Stimulated activated CD8-positive, alpha-beta memory T cell treated with anti-CD3 and anti-CD28 coated beads, Interleukin-15, amount 100 ng/mL, for 48 hours (primary cell): ENCODE measurements at regions not wholly inside any gene's neighbourhood (a gene's known extent, or its start where the extent isn't known, plus 50 kb on each side); places are given as distances from the start of the nearest gene placed in this dataset.

Source experiments
- DNase-seq, 2 donors: peaks; one replicate each; pipeline ENCODE4 v3.0.0-alpha.2; 2020; ENCODE audit warnings: low read depth in 2 of 2

DNA sequence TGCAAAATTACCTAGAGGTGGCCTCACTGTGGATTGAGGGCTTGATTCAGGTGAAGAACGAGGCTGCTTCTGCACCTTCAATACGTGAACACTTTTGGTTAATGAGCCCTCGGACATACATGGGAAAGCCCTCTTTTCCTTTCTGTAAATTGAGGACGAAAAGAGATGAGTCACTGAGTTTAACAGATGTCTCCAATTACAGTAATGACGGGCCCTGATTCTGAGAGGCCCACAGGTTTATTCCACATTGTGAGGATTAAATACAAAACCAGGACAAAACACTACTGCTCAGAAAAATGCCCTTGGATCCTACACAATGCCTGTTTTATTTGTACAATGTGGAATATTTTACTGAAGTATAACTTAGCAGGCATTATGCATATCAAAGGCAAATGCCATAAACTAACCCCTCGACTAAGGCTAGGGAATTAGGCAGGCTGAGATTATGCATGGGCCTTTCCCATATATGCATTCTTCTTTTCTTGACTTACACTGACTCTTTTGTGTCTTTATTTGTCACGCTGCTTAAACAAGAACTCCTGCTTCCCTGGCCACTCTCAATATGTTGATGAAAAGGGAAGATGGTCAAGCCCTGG, 819.9 kb downstream of the OLFM4 start:
- no peak for DNase-seq

DNA sequence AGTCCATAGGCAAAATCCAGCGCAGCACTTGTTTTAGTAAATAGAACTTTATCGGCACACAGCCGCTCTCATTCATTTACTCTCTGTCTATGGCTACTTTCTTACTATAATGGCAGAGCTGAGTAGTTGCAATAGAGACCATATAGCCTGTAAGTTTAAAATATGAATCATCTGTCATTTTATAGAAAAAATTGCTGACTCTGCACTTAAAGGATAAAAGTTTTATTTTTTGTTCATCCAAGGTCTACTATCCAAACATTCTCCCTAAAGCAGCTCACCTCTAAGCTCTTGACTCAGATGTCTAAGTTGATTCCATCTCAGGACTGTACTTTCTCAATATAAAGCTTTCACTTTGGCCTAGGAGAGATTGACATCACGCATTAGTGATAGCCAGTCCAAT, 825.7 kb downstream of the OLFM4 start:
- no peak for DNase-seq

DNA sequence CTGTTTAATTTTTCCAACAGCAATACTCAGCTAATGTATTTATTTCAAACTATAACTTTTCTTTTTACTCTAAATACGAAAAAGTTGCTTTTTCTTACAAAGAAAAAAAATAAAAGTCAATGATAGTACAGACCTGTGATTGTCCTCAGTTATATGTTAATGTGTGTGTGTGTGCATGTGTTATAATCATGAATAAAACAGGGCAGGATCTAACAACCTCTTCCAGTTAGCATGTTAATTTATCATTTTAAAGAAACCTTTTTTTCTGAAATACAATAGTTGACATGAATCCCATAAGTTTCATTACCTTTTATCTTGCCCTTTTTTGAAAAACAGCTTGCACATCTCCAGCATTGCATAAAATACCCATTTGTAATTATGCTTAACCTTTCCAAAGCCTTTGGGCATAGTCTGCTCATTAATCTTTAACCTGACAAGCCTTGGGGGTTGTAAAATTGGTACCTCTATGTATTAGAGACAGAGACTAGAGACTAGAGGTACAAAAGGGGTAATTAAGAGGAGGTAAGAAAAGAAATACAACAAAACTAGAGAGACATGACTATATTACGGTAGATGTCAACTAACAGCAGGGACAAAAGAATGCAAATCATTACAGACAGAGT, 828.1 kb downstream of the OLFM4 start:
- no peak for DNase-seq

DNA sequence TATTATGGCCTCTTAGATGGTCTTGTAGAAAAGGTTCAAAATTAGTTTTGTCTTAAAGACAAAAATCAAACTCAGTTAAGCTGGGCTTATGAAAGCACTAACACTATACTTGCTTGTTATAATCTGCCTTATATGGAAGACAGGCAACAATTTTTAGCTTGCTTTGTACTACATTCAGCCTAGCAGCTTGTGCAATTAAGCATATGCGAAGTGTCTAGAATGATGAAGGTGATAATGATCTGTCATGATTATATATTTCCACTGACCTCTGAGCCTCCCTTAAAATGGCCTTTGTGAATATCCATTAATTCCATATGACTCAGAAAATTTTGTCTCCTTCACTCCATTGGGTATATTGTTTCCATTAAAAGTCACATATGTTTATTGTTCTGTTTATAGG, 834.9 kb downstream of the OLFM4 start:
- DNase-seq: no peak

DNA sequence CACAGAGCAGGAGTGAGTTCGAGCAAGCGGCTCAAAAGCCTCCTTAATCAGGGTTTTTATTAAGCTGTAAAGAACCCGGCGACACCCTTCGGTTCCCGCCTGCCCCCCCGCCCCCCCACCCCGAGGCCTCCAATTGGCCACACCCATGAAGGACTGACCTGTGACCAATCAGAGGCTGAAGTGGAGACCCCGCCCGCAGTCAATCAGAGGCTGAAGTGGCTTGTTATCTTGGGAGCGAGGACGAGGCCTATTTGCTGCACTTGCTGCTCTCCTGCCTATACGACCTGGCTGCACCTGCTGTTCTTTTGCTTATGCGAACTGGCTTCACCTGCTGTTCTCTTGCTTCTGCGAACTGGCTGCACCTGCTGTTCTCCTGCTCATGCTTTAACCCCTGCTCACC, 844.9 kb downstream of the OLFM4 start:
- no peak for DNase-seq

DNA sequence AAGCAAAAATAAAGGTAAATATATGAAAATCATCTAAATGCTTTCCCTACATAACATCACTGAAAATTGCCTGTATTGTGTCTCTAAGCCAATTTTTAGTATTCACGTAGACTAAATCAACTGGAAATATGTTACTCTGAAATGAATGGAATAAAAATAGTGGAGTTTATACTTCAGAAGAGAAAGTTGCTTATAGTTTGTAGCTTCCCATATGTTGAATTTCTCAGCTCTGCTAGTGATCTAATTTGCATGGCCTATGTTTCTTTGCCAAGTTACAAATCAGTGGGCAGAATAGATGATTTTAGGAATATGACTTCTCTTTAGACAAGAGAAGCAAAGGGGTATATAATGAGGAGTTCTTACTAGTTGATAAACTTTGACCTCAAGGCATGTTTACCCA, 850.2 kb downstream of the OLFM4 start:
- no peak for DNase-seq

DNA sequence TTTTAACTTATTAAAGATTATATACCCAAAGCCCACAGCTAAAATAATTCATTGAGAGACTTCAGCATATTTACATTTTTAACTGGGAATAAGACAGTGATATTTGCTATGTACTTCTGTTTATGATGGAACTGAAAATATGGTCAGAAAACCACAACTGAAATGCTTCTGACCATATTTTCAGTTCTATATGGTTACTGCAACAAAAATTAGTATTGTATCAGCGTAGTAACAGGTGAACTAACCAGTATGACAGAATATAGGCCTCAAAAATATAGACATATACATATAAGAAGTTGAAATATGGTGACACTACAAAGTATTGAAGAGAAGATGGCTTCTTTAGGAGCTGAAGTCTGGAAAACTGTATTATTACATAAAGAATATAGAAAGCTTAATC, 857.4 kb downstream of the OLFM4 start:
- no peak for DNase-seq

DNA sequence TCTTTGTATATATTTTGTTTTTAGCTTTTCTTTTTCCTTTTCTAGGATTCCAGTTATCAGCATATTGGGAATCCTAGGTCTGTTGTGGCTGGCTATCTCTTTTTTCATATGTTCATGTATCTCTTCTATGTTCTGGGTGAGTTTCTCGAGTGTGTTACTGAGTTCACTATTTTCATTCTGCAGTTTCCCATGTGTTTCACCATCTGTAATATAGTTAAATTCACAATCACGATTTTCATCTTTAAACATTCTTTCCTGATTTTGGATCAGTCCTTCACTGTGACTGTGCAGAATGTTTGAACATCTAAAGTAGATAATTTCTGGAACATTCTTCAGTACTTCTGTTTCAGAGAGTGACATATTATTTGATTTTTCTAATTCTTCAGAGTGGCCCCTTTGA, 862.1 kb downstream of the OLFM4 start:
- DNase-seq: no peak

DNA sequence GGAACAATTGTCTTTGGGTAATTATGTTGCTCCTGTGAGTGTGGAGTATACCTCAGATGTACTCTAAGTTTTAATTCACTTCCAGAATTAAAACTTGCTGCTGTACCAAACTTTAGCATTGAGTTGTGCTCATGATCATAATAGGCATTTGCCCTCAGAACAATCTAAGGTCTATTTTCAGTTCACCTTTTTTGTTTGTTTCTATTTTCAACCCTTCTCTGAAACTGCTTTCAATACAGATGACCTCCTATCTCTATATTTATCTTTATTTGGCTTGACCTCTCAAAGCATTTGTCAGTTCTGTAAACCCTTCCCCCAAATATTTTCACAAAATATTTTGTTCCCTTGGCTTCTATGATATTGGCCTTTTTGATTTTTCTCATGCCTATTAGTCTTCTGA, 873.0 kb downstream of the OLFM4 start:
- DNase-seq: no peak

DNA sequence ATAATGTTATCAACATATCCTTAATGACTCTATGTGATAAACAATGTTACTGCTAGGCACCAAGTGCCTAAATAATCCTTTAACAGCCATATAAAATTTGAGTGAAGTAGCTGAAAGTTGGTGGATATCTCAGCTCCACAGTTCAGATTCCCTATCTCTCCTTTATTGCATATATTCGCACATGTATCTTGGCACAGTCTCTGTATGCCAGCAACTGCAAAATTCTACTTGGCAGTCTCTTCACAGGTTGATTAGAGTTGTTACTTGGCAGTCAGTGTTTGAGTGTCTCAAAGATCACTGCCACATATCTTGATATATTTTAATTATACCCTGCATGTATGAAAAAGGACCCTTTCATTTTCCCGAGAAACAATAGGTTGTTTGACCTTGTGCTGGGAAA, 879.3 kb downstream of the OLFM4 start:
- no peak for DNase-seq

DNA sequence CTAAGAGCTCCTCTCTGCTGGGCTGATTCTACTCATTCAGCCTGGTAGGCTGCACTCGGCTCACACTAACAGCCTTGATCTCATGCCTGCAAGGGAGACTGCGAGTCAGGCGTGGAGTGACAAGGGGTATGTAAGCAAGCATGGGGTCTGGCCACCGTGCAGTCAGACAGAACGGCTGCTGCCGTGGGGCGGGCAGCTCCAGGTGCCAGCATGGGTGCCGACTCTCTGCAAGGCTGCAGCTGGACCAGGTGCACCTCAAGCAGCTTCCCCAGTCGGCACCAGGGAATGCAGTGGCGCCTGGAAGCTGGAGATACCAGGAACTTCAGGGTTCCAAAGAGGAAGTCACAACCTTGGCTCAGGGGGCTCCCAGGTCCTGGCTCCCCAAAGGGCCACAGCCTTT, 892.3 kb downstream of the OLFM4 start:
- no peak for DNase-seq

DNA sequence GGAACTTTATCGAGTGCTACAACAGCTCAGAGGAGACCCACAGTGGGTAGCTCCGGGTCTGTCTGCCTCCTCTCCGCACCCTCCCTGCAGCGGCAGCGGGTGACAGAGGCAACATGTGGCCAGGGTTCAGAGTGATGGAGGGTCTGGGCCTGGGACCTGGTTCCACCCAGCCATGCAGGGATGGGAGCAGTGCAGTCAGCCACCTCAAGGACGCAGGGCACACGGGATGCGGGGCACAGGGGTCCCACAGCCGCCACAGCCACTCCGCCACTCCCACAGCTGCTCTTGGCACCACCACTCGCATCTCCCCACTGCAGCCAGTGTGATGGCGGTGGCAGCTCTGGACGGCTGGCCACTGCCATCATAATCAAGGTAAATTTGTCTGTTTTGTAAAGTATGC, 892.9 kb downstream of the OLFM4 start:
- DNase-seq: no peak

DNA sequence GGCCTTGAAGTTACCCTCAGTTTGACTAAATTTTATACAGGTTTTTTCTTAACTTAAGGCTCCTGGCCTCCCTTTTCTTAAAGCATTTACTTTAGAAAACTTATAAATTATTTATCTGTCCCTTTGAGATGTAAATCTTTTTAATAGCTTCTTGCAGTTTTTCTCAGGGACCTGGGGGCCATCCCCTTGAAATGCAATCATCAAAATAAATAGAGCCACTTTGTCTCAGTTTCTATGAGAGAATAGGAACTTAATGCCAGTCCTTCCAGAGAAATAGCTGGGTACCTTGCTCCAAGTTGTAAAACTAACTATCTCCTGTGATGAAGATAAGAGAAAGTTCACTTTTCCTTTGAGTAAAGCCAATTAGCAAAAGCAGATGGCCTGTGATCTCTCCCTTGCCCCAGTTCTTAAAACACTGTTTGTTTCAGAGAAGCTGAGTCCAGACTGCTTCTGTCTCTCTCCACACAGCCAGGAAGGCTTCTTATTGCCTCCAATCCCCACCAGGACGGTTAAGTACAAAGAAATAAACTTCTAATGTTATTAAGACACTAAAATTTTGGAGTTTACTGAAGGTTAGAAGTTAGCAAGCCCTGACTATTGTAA, 913.1 kb downstream of the OLFM4 start:
- no peak for DNase-seq

DNA sequence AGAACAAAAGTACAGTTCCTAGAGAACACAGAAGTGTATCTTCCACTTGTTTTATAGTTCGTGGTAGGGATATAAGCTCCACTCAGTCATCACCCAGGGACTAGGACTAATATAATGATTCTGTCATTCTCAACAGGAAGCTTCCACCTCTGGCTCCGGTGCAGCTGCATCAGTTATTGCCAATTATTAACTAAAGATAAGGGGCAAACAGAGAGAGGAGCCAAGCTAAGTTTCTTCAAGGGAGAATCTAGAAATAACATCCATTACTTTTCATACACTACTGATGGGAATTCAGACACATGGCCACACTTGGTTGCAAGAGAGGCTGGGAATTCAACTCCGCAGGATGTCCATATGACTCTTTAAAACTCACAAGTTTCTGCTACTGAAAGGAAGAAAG, 917.9 kb downstream of the OLFM4 start:
- no peak for DNase-seq

DNA sequence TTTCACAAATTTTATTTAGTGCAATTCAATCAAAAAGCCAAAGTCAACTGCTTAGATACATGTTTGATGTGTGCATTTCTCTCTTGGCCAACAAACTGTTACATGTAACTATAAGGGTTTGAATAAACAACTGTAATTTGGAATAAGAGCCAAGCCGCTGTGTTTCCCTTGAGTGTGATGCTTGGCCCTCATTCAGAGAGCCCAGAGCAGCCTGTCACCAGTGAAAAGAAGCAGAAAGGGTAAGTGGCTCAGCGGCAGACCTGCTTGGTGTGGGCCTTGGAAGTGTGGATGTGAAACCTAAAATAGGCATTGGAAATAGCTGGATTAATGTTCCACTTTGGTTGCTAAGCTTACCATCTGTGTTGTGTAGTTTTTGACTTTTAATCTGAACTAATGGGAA, 924.6 kb downstream of the OLFM4 start:
- DNase-seq: no peak
